NCI-H1092 treated with DMSO at 0.1 percent for 48 hours (cell line): ENCODE measurements at regions not wholly inside any gene's neighbourhood (a gene's known extent, or its start where the extent isn't known, plus 50 kb on each side); places are given as distances from the start of the nearest gene placed in this dataset.
"Not testable (repeated sequence)": the region's sequence is repeated elsewhere in the genome, so short reads cannot be mapped to it uniquely, and the experiment has no call there.

Experiments
- DNase-seq: peaks from one replicate; lab custom pipeline; 2025; lab: John Stamatoyannopoulos, UW

DNA sequence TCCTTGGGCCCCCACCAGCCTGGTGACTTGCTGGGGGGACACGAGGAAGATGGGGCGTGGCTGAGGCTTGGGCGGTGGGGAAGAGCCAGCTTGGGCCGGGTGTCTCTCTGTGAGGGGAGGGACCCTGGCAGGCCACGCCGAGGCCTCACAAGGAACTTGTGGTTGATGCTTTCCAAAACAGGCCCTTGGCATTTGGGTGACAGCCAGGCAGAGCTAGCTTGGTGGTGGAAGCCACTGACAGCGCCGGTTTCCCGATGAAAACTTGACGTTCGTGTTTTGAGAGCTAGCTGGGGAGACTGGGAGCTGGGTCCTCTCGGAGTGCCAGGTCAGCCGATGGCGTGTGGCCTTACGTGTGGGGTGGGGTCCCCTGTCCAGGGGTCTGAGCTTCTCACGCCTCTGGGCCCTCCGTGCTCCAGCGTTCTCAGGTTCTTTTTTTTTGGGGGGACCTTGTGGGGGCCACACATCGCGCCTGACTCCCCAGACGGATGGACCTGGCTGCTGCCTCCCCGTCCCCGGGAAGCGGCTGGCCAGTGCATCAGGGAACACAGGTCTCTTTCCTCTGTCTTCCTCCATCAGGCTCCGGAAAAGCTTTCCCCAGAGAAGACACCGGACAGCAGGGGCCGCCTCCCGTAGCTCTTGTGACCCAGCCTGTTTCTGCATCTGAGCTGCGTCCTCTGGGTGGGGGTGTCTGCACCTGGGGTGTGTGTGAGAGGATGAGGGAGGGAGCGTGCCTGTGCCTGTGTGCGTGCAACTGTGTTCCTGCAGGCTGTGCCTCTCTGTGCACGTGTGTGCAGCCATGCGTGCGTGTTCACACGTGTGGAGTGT lies 129.3 kb upstream of the LPCAT1 start:
- no peak for DNase-seq

DNA sequence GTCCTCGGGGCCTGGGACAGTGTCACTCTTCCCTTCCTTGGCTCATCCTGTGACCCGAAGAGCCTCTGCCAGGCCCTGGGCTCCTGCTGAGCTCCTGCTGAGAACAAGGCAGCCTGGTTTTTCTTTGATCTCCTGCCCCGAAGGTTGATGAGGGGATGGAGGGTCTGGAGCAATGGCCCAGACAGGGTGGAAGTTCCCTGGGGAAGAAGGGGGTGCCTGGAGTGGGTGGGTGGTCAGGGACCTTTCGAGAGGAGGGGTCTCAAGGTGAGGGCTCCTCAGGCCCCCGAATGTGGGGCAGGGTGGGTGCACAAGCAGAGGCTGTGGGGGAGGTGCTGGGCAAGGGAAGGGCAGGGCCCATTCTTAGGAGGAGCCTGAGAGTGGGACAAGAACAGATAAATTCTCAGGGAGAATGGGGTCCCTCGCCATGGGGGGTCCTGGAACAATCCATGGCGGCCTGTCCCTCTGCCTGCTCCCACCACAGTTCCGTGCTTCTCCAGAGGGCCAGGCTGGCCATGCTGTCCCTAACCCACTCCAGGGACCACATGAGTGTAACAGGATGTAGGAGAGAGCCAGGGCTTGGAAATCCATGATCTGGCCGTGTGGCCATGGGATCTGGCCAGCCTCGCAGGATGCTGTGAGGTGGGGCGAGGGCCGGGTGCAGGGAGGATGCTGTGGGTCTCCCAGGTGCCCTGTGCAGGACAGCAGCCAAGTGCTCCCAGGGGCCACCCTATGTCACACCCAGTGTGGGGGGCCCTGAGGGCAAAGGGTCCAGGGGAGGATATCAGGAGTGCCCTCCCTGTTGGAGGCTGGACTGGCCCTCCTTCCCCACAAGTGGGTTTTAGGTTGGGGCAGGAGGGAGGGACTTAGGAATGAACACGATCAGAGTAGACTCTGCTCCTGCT lies 128.5 kb upstream of the LPCAT1 start:
- no peak for DNase-seq

DNA sequence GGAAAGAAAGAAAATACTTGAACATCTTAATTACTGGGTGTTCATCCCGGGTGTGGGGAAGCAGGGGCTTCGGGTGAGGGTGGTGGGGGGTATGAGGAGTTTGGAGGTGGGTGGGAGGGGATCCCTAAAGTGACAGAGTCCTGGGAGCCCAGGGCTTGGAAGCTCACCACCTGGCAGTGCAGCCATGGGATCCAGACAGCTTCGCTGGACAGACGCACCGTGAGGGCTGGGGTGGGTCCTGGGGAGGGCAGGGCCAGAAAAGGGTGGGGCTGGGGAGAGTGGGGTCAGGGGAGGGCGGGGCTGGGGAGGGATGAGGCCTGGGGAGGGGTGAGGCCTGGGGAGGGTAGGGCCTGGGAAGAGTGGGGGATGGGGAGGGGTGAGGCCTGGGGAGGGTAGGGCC lies 127.5 kb upstream of the LPCAT1 start:
- DNase-seq = no peak

DNA sequence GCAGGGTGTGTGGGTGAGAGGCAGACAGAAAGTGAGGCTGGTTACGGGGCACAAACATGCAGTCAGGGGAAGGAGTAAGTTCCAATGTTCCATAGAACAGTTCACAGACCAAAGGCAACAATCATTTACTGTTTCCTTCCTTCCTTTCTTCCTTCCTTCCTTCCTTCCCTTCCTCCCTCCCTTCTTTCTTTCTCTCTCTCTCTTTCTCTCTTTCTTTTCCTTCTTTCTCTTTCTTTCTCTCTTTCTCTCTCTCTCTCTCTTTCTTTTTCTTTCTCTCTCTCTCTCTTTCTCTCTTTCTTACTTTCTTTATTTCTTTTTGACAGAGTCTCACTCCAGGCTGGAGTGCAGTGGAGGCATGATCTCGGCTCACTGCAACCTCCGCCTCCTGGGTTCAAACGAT lies 125.8 kb upstream of the LPCAT1 start:
- no peak for DNase-seq

DNA sequence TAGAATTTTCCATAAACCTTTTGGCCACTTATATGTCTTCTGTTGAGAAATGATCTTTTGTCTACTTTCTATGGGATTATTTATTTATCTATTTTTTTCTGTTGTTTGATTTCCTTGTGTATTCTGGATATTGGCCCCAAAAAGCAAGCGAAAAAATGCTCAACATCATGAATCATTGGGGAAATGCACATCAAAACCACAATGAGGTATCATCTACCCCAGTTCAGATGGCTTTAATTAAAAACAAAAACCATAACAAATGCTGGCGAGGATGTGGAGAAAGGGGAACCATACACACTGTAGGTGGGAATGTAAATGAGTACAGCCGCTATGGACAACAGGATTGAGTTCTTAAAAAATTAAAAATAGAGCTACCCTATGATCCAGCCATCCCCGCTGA lies 125.0 kb upstream of the LPCAT1 start:
- DNase-seq = no peak

DNA sequence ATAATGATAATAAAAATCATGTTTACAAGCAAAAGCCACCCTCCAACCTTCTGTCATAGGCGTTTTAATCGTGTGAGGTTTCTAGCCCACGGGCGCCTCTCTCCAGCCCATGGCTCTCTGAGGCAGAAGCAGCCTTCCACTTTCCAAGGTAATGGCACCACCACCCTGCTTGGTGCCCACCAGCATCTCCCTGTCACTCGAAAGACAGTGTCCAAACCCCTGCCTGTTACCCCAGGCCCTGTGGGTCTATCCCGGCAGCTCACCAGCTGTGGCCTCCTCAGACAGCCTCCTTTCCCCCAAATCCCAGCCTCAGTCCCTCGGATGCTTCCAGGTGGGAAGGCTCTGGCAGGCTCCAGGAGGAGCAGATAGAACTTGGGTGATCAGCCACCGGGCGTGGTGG lies 123.8 kb upstream of the LPCAT1 start:
- DNase-seq = no peak

DNA sequence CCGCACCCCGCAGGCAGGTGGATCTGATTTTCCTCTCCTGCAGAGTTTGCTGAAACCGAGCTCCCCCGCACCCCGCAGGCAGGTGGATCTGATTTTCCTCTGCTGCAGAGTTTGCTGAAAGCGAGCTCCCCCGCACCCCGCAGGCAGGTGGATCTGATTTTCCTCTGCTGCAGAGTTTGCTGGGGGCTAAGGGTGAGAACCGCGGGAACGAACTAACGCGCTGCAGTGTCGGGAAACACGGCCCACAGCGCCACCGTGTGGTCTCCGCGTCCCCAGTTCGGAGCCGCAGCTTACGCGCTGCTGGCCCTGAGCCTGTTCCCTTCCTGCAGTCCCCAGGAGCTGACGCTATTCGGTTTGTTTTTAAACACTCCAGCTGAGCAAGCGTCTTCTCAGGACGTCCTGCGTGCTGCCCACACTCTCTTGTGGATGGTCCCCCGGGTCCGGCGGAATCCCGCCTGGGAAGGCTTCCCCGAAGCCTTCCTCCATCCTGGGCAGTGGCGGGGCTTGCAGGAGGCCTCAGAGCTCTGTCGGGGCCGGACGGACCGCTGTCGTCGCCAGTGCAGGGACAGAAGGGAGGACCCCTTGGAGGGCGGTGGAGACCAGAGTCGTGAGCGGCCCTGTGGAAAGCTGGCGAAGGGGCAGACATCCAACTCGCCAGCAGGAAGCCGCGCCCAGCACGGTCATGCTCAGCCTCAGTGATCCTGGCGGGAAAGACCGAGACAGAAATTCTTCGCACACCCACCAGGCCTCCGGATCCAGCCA lies 121.2 kb upstream of the LPCAT1 start:
- DNase-seq = peak; percentile 74

DNA sequence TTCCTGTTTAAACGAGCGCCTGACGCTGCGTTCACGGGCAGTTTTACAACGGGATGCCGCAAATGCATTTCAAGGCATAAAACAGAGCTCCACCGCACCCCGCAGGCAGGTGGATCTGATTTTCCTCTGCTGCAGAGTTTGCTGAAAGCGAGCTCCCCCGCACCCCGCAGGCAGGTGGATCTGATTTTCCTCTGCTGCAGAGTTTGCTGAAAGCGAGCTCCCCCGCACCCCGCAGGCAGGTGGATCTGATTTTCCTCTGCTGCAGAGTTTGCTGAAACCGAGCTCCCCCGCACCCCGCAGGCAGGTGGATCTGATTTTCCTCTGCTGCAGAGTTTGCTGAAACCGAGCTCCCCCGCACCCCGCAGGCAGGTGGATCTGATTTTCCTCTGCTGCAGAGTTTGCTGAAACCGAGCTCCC lies 120.6 kb upstream of the LPCAT1 start:
- not testable (repeated sequence) for DNase-seq

DNA sequence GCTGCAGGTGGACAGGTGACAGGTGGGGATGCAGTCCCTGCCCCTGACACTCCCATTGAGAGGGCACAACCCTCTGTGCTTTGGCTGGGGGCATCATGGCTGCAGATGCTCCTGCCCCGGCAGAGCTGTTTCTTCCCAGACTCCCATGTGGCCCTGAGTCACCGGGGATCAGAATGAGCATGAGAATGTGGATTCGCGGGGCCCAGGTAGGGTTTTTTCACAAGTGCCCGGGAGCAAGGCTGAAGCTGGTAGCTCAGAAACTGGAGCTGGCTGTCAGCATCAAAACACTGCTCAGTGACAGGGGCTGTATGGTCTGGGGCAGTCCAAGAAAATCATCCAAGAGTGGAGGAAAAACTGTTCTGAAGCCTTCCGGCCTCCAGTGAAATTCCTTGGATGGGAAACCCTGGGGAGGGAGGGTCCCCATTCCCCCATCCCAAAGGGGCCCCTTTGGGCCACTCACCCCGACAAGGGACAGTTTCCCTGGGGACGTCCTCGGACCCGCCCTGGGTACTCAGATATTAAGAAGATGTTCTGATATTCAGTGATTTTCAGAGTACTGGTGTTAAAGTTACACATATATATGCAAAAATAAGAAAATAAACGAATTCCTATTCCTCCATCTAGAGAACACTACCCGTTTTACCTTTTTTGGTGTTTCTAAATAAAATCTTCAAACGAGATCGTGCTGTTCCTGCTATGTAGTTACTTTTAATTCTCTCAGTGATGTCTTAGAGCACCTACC lies 120.1 kb upstream of the LPCAT1 start:
- no peak for DNase-seq

DNA sequence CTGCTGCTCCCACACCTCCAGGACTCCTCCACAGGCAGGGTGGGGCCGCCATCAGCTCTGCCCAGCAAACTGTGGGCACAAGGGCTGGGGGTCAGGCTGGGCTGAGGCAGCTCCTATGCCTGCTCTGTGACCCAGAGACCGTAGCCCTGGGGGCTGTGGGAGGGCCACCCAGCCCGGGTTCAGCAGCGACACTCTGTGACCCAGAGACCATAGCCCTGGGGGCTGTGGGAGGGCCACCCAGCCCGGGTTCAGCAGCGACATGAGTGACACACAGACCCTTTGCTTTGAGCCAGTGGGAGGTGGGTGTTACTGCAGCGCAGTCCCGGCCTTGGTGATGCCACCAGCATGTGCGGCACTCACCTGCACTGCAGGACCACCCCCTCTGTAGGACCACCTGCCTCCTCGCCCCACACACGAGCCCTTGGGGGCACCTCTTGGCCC lies 118.9 kb upstream of the LPCAT1 start:
- DNase-seq = no peak

DNA sequence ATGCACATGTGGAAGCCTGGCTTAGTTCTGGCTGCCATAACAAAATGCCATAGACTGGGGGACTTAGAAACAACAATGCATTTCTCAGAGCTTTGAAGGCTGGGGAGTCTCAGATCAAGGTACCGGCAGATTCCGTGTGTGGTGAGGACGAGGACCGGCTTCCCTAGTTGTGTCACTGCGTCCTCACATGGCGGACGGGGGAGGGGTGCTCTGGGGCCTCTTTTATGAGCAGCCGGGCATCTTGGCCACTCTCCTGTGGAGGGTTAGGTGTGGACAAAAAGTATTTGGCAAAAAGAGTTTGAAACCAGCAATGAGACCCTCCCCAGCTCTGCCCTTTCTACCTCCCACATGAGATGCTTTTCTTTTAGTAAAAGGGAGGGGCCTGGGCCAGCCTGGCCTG lies 118.5 kb upstream of the LPCAT1 start:
- DNase-seq = no peak

DNA sequence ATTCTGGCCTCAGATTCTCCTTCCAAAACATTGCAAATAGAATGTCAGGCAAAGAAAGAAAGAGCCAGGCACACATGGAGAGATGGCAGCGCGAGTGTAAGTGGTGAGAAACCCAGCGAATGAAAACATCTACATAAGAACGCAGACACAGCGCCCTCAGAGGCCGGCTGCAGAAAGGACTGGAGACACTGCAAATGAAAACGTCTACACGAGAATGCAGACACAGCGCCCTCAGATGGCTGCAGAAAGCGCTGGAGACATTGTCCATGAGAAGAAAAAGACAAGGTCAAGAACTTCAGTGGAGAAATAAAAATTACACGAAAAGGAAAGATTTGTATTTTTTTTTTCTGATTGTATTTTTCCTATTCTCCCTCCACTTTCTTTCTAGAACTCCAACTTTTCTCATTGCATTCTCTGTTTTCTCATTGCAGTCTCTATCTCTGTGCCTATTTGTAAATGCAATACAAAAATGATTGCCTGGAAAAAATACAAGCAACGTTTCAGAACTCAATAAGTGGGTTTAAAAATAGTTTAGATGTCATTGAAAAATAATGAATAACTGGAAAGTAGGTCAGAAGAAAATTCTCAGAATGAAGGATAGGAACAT lies 117.9 kb upstream of the LPCAT1 start:
- peak; percentile 90 for DNase-seq

DNA sequence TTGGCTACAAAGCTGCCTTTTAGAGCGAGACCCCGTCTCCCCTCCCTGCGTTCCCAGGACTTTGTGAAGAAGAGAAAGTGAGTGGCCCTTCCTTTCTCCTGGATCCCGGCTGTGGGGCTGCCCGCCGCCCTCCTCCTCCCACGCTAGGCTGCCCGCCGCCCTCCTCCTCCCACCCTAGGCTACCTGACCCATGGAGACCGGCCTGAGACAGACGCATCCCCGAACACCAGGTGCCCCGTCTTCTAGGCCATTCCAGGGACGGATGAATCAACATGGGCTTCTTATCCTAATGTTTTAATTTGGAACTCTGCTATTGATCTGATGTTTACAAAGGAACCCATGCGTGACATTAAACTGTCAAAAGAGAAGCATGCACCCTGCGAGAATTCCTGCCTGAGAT lies 117.3 kb upstream of the LPCAT1 start:
- no peak for DNase-seq

DNA sequence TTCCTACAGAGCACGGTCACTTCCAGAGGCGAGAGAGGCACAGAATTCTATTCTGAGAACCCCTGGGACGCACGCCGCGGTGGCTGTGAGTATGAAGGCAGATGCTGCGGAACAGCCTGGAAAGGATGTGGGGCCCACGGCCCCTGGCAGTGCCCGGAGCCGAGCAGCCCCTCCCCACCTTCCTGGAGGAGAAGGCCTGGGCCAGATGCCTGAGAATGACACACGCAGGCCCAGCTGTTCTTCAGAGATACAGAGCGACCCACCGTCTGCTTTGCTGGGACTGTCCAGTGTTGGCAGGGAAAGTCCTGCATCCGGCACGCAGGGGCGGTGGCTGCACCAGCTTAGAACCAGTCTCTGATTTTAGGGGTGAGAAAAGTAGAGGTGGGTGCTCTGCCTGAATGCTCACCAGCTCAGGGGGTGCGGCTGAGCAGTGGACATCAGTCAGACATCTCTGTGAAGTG lies 116.7 kb upstream of the LPCAT1 start:
- DNase-seq = no peak

DNA sequence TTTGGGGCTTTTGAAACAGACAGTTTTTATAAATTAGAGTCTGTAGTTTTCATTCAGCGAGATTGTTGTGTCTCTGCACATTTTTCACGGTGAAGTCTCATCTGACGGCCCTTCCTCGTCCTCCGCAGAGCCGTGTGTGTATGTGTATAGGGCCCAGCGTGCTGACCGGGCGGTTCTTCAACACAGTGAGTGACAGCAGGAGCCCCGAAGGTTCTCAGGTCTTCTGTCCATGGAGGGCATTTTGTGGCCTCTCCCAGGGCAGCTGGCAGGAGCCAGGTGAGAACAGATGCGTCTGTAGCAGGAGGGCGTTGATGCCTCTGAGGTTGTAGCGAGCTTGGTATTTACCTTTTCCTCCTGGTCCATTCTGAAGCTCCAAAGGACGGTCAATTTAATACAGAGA lies 116.0 kb upstream of the LPCAT1 start:
- no peak for DNase-seq

DNA sequence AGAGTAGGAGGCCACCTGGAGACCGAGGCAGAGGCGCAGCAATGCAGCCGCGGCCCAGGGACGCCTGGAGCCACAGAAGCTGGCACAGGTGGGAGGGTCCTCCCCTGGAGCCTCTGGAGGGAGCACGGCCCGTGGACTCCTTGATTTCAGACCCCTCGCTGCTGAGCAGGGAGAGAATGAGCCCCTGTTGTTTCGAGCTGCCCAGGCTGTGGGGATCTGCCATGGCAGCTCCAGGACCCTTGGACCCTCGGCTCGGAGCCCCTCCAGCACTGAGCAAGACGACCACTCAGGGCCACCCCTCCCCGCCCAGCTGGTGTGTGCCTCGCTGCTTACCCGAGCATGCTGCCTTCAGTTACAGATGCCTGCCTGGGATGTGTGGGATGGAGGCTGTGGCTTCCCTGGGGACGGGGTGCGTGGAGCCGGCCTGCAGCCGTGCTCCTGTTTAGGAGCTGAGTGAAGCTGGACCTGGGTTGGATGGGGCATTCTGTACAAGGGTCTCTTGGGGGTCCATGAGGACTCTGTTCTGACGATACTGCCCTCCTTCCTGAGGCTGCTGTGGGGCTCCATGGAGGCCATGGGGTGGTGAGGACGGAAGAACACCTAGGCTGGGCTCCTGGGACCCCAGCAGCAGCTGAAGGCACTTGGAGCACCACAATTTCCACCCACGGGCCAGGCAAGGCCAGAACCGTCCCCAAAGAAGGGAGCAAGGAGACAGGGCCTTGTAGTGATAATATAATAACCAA lies 115.1 kb upstream of the LPCAT1 start:
- DNase-seq = no peak

DNA sequence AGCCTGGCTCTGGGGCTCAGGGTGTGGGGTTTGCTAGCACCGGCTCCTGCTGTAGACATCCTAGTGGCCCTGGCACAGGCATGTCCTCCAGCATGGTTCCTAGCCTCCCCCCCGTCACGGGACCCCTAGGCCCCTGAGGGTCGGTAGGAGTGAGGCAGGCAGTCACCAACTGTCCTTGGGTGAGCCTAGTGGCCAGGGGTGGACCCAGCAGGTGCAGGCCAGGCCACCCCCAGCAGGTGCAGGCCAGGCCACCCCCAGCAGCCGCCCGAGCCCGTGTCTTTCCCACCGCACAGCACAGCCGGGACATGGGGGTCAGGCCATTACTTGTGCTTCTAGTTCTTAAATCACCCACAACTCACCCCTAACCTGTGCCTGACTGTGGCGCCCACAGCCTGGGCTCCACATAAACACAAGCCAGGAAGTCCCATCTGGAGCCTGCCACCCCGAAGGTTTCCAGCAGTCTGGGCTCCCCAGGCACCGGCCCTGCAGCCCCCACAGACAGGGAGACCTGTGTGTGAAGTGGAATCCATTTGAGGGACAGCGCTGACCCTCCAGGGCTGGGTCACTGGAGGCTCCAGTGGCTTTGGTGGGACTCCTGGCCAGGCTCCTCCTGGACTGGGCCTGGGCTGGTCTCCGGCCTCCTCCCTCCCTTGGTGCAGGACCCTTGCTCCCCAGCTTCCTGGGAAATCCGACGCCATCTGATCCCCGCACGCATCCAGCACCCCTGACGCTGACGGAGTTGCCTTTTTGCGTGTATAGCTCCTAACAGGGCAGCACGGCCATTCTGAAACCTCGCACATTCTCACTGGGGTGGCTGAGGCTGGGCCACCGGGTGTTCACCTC lies 114.1 kb upstream of the LPCAT1 start:
- DNase-seq = no peak

DNA sequence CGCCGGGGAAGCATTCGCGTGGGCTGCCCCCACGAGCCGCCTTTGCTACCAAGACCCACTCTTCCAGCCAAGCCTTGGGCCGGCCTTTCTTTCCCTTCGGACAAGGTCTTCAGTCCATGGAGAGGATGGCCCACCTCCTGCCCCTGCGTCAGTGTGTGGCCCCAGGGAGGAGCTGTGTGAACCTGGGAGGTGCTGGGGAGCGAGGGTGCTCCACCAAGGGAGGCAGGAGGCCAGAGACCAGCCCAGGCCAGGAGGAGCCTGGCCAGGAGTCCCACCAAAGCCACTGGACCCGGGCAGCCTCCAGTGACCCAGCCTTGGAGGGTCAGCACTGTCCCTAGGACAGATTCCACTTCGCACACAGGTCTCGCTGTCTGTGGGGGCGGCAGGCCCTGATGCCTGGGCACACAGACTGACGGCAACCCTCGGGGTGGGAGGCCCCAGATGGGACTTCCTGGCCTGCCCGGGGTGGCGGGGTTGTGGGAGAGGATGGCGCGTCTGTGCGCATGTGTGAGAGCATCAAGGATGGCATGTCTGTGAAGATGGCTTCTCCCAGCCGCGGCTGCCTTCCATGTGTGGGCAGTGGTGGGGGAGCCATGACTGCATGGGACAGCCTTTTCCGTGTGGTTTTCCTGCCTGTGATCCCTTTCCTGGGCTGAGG lies 113.3 kb upstream of the LPCAT1 start:
- no peak for DNase-seq

DNA sequence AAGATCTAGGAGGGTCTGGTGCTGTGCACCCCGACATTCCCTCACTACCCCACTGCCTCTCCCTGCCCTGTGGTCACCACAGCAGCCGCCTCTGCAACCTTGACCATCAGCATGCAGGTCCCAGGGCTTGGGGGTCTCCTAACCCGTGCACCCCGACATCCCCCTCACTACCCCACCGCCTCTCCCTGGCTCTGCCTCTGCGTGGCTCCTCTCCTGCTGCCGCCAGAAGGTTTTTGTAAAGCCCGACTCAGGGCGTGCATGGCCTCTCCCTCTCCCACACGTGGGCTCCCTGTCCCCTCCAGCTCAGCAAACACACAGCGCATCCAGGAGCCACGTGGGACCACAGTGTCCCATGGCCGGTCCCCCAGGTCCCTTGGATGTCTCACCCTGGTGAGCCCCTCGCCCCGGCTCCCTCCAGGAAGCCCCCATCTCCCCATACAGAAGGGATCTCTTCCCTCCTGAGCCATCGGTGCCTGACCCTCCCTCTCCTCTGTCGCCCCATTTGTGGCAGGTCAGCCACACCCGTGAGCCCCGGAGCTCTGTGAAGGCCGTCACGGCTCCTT lies 112.5 kb upstream of the LPCAT1 start:
- not testable (repeated sequence) for DNase-seq
